Adrenal gland (tissue), 9 donors: ENCODE measurements at regions not wholly inside any gene's neighbourhood (a gene's known extent, or its start where the extent isn't known, plus 50 kb on each side); places are given as distances from the start of the nearest gene placed in this dataset.

ENCODE experiments used
- DNase-seq, 7 donors: peaks; one replicate each; pipeline ENCODE4 v3.0.0-alpha.2; 2019 to 2020
- H3K27ac ChIP-seq, 5 donors: fragments of 200-600 bp; sonication (generic) in 4 of 5; 1 replicate in 3 of 5; 2 replicates in 2 of 5; pipeline versions ENCODE4 v1.5.1 to v1.8.0; 2016 to 2020; ENCODE audit warnings: mild to moderate bottlenecking in 1 of 5
- H3K27me3 ChIP-seq: fragments of 200-600 bp; 2 replicates; pipeline ENCODE4 v1.8.0; 2021
- H3K36me3 ChIP-seq, 2 donors: fragments of 200-600 bp; replicated peaks in 1 of 2; 1 replicate in 1 of 2; 2 replicates in 1 of 2; pipeline versions ENCODE4 v1.5.1 to v1.8.0; 2018 to 2022
- H3K4me1 ChIP-seq, 2 donors: fragments of 200-600 bp; replicated peaks in 1 of 2; 1 replicate in 1 of 2; 2 replicates in 1 of 2; pipeline versions ENCODE4 v1.5.1 to v1.8.0; 2018 to 2021
- H3K4me3 ChIP-seq, 4 donors: fragments of 200-600 bp; sonication (generic) in 3 of 4; one replicate each; pipeline ENCODE4 v1.5.1; 2016 to 2018
- H3K9me3 ChIP-seq, 3 donors: fragments of 200-600 bp; sonication (generic) in 1 of 3; replicated peaks in 1 of 3; 1 replicate in 2 of 3; 2 replicates in 1 of 3; pipeline versions ENCODE4 v1.5.1 to v1.8.0; 2016 to 2021
- CTCF ChIP-seq, 6 experiments: fragments of 450-650 bp in 4 of 6; fragments of 200-600 bp in 2 of 6; sonication (generic) in 1 of 6; IDR thresholded peaks; 1 replicate in 5 of 6; 2 replicates in 1 of 6; pipeline versions ENCODE4 v1.5.1 to v1.8.0; 2016 to 2021; ENCODE audit warnings: antibody characterized with exemption in 6 of 6, mild to moderate bottlenecking in 2 of 6, moderate library complexity in 1 of 6
- POLR2A ChIP-seq, 2 donors: fragments of 450-650 bp; IDR thresholded peaks; one replicate each; pipeline ENCODE4 v1.6.1; 2017; ENCODE audit warnings: antibody characterized with exemption in 2 of 2, mild to moderate bottlenecking in 2 of 2, moderate library complexity in 1 of 2
- WGBS, 4 donors: extraction: QIAGEN DNeasy Blood & Tissue Kit in 2 of 4; methylation state at CpG; one replicate each; pipeline versions ENCODE4 v1.1.5 to v1.1.7; 2013 to 2017; 5-methylcytosine and 5-hydroxymethylcytosine counted together
- intact Hi-C, 2 donors: fragments of 100-400 bp; cut with DNase I; formaldehyde crosslinking; loops; one replicate each; pipeline versions ENCODE4 v1.14.1 to v1.15.0; 2022 to 2023
- donor health status: healthy with polysubstance abuse.
- donor health status: Bipolar disorder and iron deficiency.
- donor health status: DM: yes; HTN: yes; CAD: no.
- donor health status: DM: no; HTN: no; CAD: no.
- donor health status: DM: no; HTN: no; CAD: no.

GRCh38 chr11:90341986-90342385, 119.1 kb upstream of the CHORDC1 start:
- 75 to 79% (median 77%) methylated on average over 3 of the region's 3 CpGs for WGBS, 4 donors
- no peaks in the 10 kb centered on the region for H3K4me1 ChIP-seq
- no peak for TF ChIP-seq CTCF (IDR thresholded peaks at IDR 0.05)
- TF ChIP-seq POLR2A (IDR thresholded peaks at IDR 0.05) = no peak
- no peak overlapping the region for H3K4me3 ChIP-seq
- H3K9me3 ChIP-seq = no peaks in the 10 kb centered on the region
- H3K27ac ChIP-seq = no peak overlapping the region
- H3K27me3 ChIP-seq = no peaks in the 10 kb centered on the region
- intact Hi-C loops = no loop called here
- H3K36me3 ChIP-seq = no peaks in the 10 kb centered on the region
- no peak for DNase-seq

- Histone ChIP-seq H3K27ac (no peak overlapping the region), H3K4me1 (no peaks in the 10 kb centered on the region), H3K27me3 (no peaks in the 10 kb centered on the region), H3K36me3 (no peaks in the 10 kb centered on the region), H3K4me3 (no peak overlapping the region), H3K9me3 (no peaks in the 10 kb centered on the region)
- DNase-seq = no peak
- intact Hi-C loops = no loop called here
- WGBS, 4 donors = 88 to 94% (median 90%) methylated on average over 1 of the region's 1 CpG
- no peak for TF ChIP-seq POLR2A (IDR thresholded peaks at IDR 0.05)
- no peak for TF ChIP-seq CTCF (IDR thresholded peaks at IDR 0.05)
Measured at GRCh38 chr11:90332415-90332814, 109.6 kb upstream of the CHORDC1 start.

GRCh38 chr11:90330632-90331031, 107.8 kb upstream of the CHORDC1 start:
- Histone ChIP-seq H3K36me3 (no peaks in the 10 kb centered on the region), H3K4me3 (no peak overlapping the region), H3K9me3 (no peaks in the 10 kb centered on the region), H3K27ac (no peak overlapping the region), H3K27me3 (no peaks in the 10 kb centered on the region), H3K4me1 (no peaks in the 10 kb centered on the region)
- no peak for TF ChIP-seq POLR2A (IDR thresholded peaks at IDR 0.05)
- no peak for TF ChIP-seq CTCF (IDR thresholded peaks at IDR 0.05)
- 76 to 83% (median 81%) methylated on average over 2 of the region's 2 CpGs for WGBS, 4 donors
- intact Hi-C loops = no loop called here
- DNase-seq = no peak

- Histone ChIP-seq H3K27me3 (no peaks in the 10 kb centered on the region), H3K36me3 (no peaks in the 10 kb centered on the region), H3K27ac (no peak overlapping the region), H3K9me3 (no peaks in the 10 kb centered on the region), H3K4me3 (no peak overlapping the region), H3K4me1 (no peaks in the 10 kb centered on the region)
- no peak for TF ChIP-seq CTCF (IDR thresholded peaks at IDR 0.05)
- no peak for TF ChIP-seq POLR2A (IDR thresholded peaks at IDR 0.05)
- intact Hi-C loops = no loop called here
- DNase-seq = no peak
- WGBS, 4 donors = 47 to 62% (median 56%) methylated on average over 1 of the region's 1 CpG
Measured at GRCh38 chr11:90329043-90329442, 106.2 kb upstream of the CHORDC1 start.
